K562 (cell line): ENCODE measurements at regions not wholly inside any gene's neighbourhood (a gene's known extent, or its start where the extent isn't known, plus 50 kb on each side); places are given as distances from the start of the nearest gene placed in this dataset.

Source experiments
- ATAC-seq: fragments of 200-7000 bp; cut with Tn5 transposase; 3 replicates; pipeline ENCODE4 v1.9.1; 2020; ENCODE audit warnings: moderate library complexity
- BruUV-seq: library from RNA; stranded (reverse); fragments of 400-500 nt; replicated peaks from 2 replicates; lab custom pipeline; 2021; lab: Mats Ljungman, UMichigan
- CTCF ChIA-PET: fragments of 300-600 bp; formaldehyde crosslinking; extraction: SDS; loops from one replicate; lab custom pipeline; 2021; ENCODE audit warnings: low intra/inter-chr PET ratio; lab: Yijun Ruan, JAX
- POLR2A ChIA-PET: fragments of 300-600, 350-650 bp; sonication (Branson Sonifier 250); formaldehyde crosslinking; extraction: SDS; loops from one replicate; lab custom pipeline; 2021; ENCODE audit warnings: antibody characterized with exemption, inconsistent platforms; lab: Yijun Ruan, JAX
- DNase-seq, 4 experiments: peaks; one replicate each; pipeline versions ENCODE4 v3.0.0 to v3.0.0-alpha.2; 2011 to 2018; ENCODE audit warnings: low spot score in 3 of 4, mixed read lengths in 3 of 4; ENCODE audit errors: extremely low read depth in 1 of 4
- FAIRE-seq: peaks from 2 replicates; lab custom pipeline; 2011; peaks lifted over from hg19 to GRCh38; lab: Jason Lieb, UNC
- H2AFZ ChIP-seq: 2 replicates; pipeline ENCODE4 v1.6.0; 2011; ENCODE audit warnings: low read depth, low read length, control low read depth, inconsistent platforms
- H3K27ac ChIP-seq: fragments of 200-600 bp; 3 replicates; pipeline ENCODE4 v1.8.0; 2011; ENCODE audit warnings: low read depth, mild to moderate bottlenecking, control low read depth, inconsistent platforms, low read length, moderate library complexity, mixed read lengths; ENCODE audit errors: extremely low read depth
- H3K27me3 ChIP-seq, 2 experiments: fragments of 300-600 bp in 1 of 2; 2 replicates in 1 of 2; 3 replicates in 1 of 2; pipeline versions ENCODE4 v1.6.0 to v1.8.0; 2011; ENCODE audit warnings: inconsistent platforms in 2 of 2, low read length in 2 of 2, mild to moderate bottlenecking in 1 of 2, mixed read lengths in 1 of 2, moderate library complexity in 1 of 2; ENCODE audit not compliant: control insufficient read depth in 2 of 2, insufficient read depth in 2 of 2
- H3K36me3 ChIP-seq: fragments of 300-600 bp; 3 replicates; pipeline ENCODE4 v1.8.0; 2011; ENCODE audit warnings: mild to moderate bottlenecking, low read length, inconsistent platforms; ENCODE audit not compliant: control insufficient read depth, insufficient read depth
- H3K4me1 ChIP-seq, 2 experiments: fragments of 200-600 bp in 1 of 2; replicated peaks in 1 of 2; 2 replicates in 1 of 2; 3 replicates in 1 of 2; pipeline versions ENCODE4 v1.5.1 to v1.8.0; 2011; ENCODE audit warnings: inconsistent platforms in 2 of 2, low read length in 2 of 2, mild to moderate bottlenecking in 1 of 2, mixed read lengths in 1 of 2, moderate library complexity in 1 of 2; ENCODE audit not compliant: control insufficient read depth in 2 of 2, insufficient read depth in 2 of 2
- H3K4me2 ChIP-seq: 2 replicates; pipeline ENCODE4 v1.6.1; 2011; ENCODE audit warnings: low read length, control low read depth, inconsistent platforms, mixed read lengths; ENCODE audit not compliant: insufficient read depth
- H3K4me3 ChIP-seq: fragments of 200-600 bp; sonication (generic), shearing (Covaris generic); 2 replicates; pipeline ENCODE4 v1.5.1; 2016; ENCODE audit warnings: control low read depth, inconsistent platforms
- H3K79me2 ChIP-seq: fragments of 200-600 bp; 3 replicates; pipeline ENCODE4 v1.8.0; 2011; ENCODE audit warnings: low read length, inconsistent platforms; ENCODE audit not compliant: control insufficient read depth, insufficient read depth
- H3K9ac ChIP-seq, 2 experiments: 2 replicates each; pipeline versions ENCODE4 v1.6.0 to v1.6.1; 2011; ENCODE audit warnings: low read depth in 2 of 2, low read length in 2 of 2, control low read depth in 1 of 2, inconsistent platforms in 1 of 2, mild to moderate bottlenecking in 1 of 2, mixed read lengths in 1 of 2; ENCODE audit not compliant: insufficient read depth in 1 of 2
- H3K9me1 ChIP-seq: one replicate; pipeline ENCODE4 v1.6.0; 2011; ENCODE audit warnings: inconsistent platforms, mild to moderate bottlenecking, low read length, moderate library complexity; ENCODE audit not compliant: control insufficient read depth, insufficient read depth
- H3K9me3 ChIP-seq: replicated peaks from 2 replicates; pipeline ENCODE4 v1.5.1; 2011; ENCODE audit warnings: low read depth, low read length, inconsistent platforms; ENCODE audit not compliant: control insufficient read depth, insufficient read depth
- H4K20me1 ChIP-seq: replicated peaks from 2 replicates; pipeline ENCODE4 v1.6.1; 2011; ENCODE audit warnings: low read length, inconsistent platforms, mixed read lengths; ENCODE audit not compliant: control insufficient read depth, insufficient read depth
- ADNP ChIP-seq: fragments of 200-800 bp; sonication (Bioruptor generic); IDR thresholded peaks from 2 replicates; pipeline ENCODE4 v1.6.1; 2016; ENCODE audit warnings: missing genetic modification characterization, missing compliant biosample characterization
- C11orf30 ChIP-seq: fragments of 450-650 bp; IDR thresholded peaks from 2 replicates; pipeline ENCODE4 v1.6.1; 2016; ENCODE audit warnings: low read depth, mild to moderate bottlenecking
- GMEB1 ChIP-seq: fragments of 250-450 bp; sonication (Bioruptor Pico); IDR thresholded peaks from 2 replicates; pipeline ENCODE4 v1.4.0; 2020; ENCODE audit warnings: mild to moderate bottlenecking
- KLF1 ChIP-seq: fragments of 450-650 bp; IDR thresholded peaks from 2 replicates; pipeline ENCODE4 v1.6.1; 2016; ENCODE audit warnings: missing genetic modification characterization, missing compliant biosample characterization
- MAFF ChIP-seq: IDR thresholded peaks from 2 replicates; pipeline ENCODE4 v1.6.1; 2012; ENCODE audit warnings: low read length, improper control_type of control experiment
- MAFG ChIP-seq: fragments of 450-650 bp; conservative IDR thresholded peaks from 2 replicates; pipeline ENCODE4 v1.6.1; 2016; ENCODE audit warnings: missing genetic modification characterization, missing compliant biosample characterization
- MAFK ChIP-seq: IDR thresholded peaks from 2 replicates; pipeline ENCODE4 v1.6.1; 2011; ENCODE audit warnings: low read length, improper control_type of control experiment
- NFE2 ChIP-seq: IDR thresholded peaks from 2 replicates; pipeline ENCODE4 v1.6.1; 2014; ENCODE audit warnings: antibody characterized with exemption, low read depth
- POU5F1 ChIP-seq: fragments of 150-350 bp; IDR thresholded peaks from 2 replicates; pipeline ENCODE4 v1.6.1; 2014; ENCODE audit warnings: borderline replicate concordance, low read length, low read depth, mild to moderate bottlenecking; ENCODE audit not compliant: partially characterized antibody
- SIX5 ChIP-seq, 2 experiments: IDR thresholded peaks; 2 replicates each; pipeline ENCODE4 v1.6.1; 2011; ENCODE audit warnings: low read length in 2 of 2, borderline replicate concordance in 1 of 2, low read depth in 1 of 2, mild to moderate bottlenecking in 1 of 2, moderate library complexity in 1 of 2; ENCODE audit not compliant: insufficient read depth in 1 of 2
- TAF1 ChIP-seq: IDR thresholded peaks from 2 replicates; pipeline ENCODE4 v1.6.1; 2011; ENCODE audit warnings: mild to moderate bottlenecking, low read length, moderate library complexity; ENCODE audit not compliant: insufficient read depth, control insufficient read depth, severe bottlenecking; ENCODE audit errors: extremely low read depth
- ZNF316 ChIP-seq: fragments of 450-650 bp; IDR thresholded peaks from 2 replicates; pipeline ENCODE4 v1.6.1; 2016
- WGBS: fragments of 100-300 bp; shearing (Covaris generic); methylation state at CpG from one replicate; pipeline ENCODE4 v1.1.6; 2016; ENCODE audit warnings: low coverage, mixed read lengths; ENCODE audit not compliant: insufficient coverage; ENCODE audit errors: missing lambda C conversion rate; 5-methylcytosine and 5-hydroxymethylcytosine counted together
- in situ Hi-C: fragments of 300-500 bp; cut with MboI; formaldehyde crosslinking; loops from 4 replicates; pipeline ENCODE4 v1.15.0; 2018; ENCODE audit warnings: inconsistent platforms, mixed read lengths
- intact Hi-C: fragments of 100-400 bp; cut with micrococcal nuclease; formaldehyde crosslinking; loops from 2 replicates; pipeline ENCODE4 v1.14.2; 2022
- TF ChIP-seq, protein P1 (sequence below): fragments of 450-650 bp; IDR thresholded peaks from 2 replicates; pipeline ENCODE4 v1.7.0; 2016; ENCODE audit warnings: borderline replicate concordance
- TF ChIP-seq, protein P2 (sequence below): fragments of 250-450 bp; sonication (Bioruptor Pico); IDR thresholded peaks from 2 replicates; pipeline ENCODE4 v1.5.0; 2021; ENCODE audit warnings: mild to moderate bottlenecking, moderate library complexity

- no peak overlapping the region for H3K27ac ChIP-seq
- H4K20me1 ChIP-seq = no peaks in the 10 kb centered on the region
- H3K9me1 ChIP-seq = no peaks in the 10 kb centered on the region
- POLR2A ChIA-PET = no interaction called here
- no peak overlapping the region for H3K4me2 ChIP-seq
- no peak overlapping the region for H2AFZ ChIP-seq
- no peaks in the 10 kb centered on the region for H3K27me3 ChIP-seq
- CTCF ChIA-PET = no interaction called here
- ATAC-seq = no peak
- H3K4me3 ChIP-seq = no peak overlapping the region
- 0% methylated on average over 5 of the region's 5 CpGs for WGBS
- TF ChIP-seq NFE2 = 0 out of 2 replicates have a peak, but pooled peaks have one; percentile 14
- TF ChIP-seq POU5F1 = no peak
- no peak for TF ChIP-seq GMEB1 (CRISPR knock-in tag)
- TF ChIP-seq C11orf30 = peak; percentile 20; the same call in 1 of the 2 replicates
- TF ChIP-seq MAFG = peak; percentile 48; the same call in 1 of the 2 replicates
- no peak for TF ChIP-seq KLF1 (tag)
- TF ChIP-seq MAFF = peak; percentile 37
- TF ChIP-seq, protein P1, sequence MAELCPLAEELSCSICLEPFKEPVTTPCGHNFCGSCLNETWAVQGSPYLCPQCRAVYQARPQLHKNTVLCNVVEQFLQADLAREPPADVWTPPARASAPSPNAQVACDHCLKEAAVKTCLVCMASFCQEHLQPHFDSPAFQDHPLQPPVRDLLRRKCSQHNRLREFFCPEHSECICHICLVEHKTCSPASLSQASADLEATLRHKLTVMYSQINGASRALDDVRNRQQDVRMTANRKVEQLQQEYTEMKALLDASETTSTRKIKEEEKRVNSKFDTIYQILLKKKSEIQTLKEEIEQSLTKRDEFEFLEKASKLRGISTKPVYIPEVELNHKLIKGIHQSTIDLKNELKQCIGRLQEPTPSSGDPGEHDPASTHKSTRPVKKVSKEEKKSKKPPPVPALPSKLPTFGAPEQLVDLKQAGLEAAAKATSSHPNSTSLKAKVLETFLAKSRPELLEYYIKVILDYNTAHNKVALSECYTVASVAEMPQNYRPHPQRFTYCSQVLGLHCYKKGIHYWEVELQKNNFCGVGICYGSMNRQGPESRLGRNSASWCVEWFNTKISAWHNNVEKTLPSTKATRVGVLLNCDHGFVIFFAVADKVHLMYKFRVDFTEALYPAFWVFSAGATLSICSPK = no peak
- TF ChIP-seq ADNP (tag) = no peak
- 0 out of 2 replicates have a peak, but pooled peaks have one; percentile 5 for TF ChIP-seq MAFK
- 0 out of 2 replicates have a peak, but pooled peaks have one; percentile 32 for TF ChIP-seq ZNF316
- TF ChIP-seq, protein P2, sequence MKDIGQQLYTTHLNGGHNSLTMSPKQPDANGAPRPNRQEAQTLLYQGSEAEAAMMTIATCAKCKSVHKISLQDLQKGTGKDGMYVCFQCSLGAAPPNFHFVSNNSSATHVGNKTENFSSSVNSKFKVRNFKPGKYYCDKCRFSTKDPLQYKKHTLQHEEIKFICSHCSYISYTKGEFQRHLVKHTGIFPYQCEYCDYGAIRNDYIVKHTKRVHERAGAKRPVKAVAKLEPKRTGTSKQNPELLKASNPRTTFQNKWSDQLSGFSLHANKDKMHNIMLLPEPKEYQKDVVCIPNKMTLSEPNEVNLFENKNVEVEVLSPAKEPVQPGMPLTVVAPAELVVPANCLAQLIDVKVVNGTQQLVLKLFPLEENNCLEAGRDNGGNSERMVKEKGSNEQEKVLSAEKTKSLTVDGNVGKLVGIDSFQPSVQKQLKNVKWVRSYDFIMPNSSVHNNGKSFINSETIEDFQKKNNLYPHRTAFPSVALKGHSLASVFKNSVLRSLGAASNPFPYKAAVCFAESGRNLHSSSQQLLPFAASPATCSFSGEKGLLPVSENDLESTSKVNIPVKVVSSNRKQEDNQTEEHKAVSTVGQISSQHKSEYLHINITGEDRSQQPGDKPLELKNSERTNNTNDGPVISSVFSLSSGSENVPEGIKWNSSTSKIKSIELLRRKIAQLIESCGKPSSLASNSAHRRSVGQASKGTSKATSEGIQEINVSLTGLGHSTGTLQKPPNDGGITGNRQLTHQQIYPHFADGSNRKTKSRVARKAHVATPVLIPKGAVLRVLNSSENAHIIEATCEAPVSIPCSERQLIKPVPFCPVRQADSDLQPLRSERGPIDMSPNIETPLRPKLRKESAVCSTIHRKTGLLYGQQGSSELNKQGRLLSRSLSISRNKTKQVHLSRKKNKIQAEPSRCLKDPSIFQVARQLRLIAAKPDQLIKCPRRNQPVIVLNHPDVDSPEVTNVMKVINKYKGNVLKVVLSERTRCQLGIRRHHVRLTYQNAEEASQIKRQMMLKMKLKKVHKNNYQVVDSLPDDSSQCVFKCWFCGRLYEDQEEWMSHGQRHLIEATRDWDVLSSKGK (CRISPR knock-in tag) = no peak
- no peak for TF ChIP-seq TAF1
- no peak for TF ChIP-seq SIX5 (IDR thresholded peaks at IDR 0.05; ENCODE audit: borderline replicate concordance in 1 of 2, insufficient read depth in 1 of 2, low read depth in 1 of 2, low read length in 2 of 2)
- H3K4me1 ChIP-seq = no peaks in the 10 kb centered on the region
- 0 out of 2 replicates have a peak, but pooled peaks cover under 1% of the 10 kb centered on the region for H3K9me3 ChIP-seq
- H3K79me2 ChIP-seq = no peaks in the 10 kb centered on the region
- DNase-seq = no peak
- H3K9ac ChIP-seq = no peak overlapping the region
- H3K36me3 ChIP-seq = no peaks in the 10 kb centered on the region
- BruUV-seq = no TSS peak
- in situ Hi-C loops (no loop called here), intact Hi-C loops (no loop called here)
- no peak for FAIRE-seq
These were observed 121.6 kb upstream of the EPHA5 start for GRCh38 chr4:65791812-65792308.
